COLO668 (cell line): ENCODE measurements at regions not wholly inside any gene's neighbourhood (a gene's known extent, or its start where the extent isn't known, plus 50 kb on each side); places are given as distances from the start of the nearest gene placed in this dataset.
"Not testable (repeated sequence)": the region's sequence is repeated elsewhere in the genome, so short reads cannot be mapped to it uniquely, and the experiment has no call there.

Experiments
- DNase-seq: peaks from one replicate; lab custom pipeline; 2025; ENCODE audit not compliant: unreplicated experiment; lab: John Stamatoyannopoulos, UW

- DNase-seq = no peak
These were observed 109.9 kb downstream of the TMEM182 start for GRCh38 chr2:102871707-102872106.

DNA sequence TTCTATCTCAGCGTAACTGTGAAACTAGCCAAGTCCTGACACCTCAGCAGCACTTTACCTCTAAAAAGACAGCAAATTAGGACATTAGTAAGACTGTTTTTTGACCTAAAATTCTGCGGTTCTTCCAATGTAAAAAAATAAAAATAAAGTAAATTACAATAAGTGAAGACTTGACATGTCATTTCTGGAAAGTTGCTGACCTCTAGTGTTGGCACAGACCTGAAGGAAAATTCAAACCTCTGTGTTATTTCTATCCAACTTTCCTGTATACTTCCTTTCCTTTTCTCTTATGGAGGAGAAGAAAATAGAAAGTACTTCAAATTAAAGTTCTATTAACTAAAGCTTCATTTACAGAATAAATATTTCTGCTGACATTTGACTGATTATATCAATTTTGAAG, 110.6 kb downstream of the TMEM182 start:
- no peak for DNase-seq

- DNase-seq = not testable (repeated sequence)
These were observed 117.7 kb downstream of the TMEM182 start for GRCh38 chr2:102879513-102879912.

DNA sequence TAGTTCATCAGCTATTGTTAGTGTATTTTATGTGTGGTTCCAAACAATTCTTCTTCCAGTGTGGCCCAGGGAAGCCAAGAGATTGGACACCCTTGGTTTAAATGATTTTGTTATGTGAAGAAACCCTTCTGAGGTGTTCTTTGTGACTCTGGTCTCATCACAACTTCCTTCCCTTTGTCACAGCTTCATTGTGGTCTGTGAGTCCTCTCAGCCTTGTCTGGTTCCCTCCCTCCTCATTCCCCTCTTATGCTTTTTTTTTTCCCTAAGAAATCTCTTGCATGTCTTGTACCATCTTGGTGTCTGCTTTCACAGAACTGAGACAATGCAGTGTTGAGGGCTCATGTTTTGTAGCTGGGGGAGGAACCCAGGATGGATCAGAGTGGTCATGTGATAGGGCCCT, 118.9 kb downstream of the TMEM182 start:
- no peak for DNase-seq

- DNase-seq = no peak
These were observed 124.5 kb downstream of the TMEM182 start for GRCh38 chr2:102886216-102886893.

GRCh38 chr2:102888514-102888913, 126.7 kb downstream of the TMEM182 start:
- no peak for DNase-seq

DNA sequence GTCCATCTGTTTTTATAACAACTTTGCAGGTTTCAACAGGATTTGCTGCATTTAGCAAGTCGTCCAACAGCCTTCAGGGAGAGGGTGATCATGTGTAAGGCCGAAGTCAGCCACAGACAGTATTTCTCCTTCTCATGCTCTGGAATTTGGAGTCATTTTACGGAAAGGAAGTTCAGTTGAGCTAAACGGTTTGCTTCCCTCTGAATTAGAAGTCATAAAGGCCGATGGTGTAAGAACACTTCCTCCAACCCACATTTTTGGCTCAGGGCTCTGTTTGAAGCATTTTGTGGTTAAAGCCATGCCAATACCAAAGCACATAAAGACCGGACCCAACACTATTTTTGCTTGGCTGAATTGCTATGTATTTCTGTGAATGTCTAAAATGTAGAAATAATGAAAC, 129.5 kb downstream of the TMEM182 start:
- DNase-seq = no peak

- DNase-seq = no peak
These were observed 131.0 kb downstream of the TMEM182 start for GRCh38 chr2:102892698-102893310.

GRCh38 chr2:102893870-102894269, 132.0 kb downstream of the TMEM182 start:
- no peak for DNase-seq

- no peak for DNase-seq
These were observed 133.5 kb downstream of the TMEM182 start for GRCh38 chr2:102895376-102895775.

- DNase-seq = not testable (repeated sequence)
These were observed 147.4 kb downstream of the TMEM182 start for GRCh38 chr2:102909240-102909639.

DNA sequence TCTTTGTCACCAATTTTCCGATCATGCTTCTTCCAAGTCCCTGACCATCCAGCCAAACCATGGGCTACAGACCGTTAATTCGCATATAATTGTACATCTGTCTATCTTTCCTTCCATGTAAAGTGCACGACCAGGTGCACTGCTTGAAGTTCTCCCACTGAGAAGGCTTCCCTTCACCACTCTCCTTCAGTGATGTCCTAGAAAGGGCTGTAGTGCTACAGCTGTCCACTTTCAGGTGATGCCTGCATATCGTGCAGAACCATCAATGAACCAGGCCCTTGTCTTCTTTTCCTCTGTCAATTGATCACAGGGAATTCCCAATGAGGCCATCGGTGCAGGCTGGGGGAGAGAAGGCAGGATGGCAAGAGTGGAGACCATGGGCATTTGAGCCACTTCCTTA, 148.9 kb downstream of the TMEM182 start:
- DNase-seq = no peak

DNA sequence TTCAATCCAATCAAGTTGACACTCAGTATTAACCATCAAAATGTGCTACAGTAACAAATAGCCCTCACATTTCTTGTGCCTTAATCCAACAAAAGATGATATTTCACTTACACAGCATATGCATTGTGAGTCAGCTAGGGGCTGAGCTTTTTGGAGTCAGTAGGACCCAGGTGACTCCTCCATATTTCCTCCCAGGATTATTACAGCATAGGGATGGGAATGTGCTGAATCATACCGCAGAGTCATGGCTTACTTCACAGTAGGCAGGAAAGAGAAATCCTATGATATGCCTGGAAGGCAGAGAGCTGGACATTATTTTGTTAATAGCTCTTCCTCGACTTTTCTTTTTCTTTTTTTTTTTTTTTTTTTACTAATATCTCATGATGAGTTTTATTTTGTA, 153.3 kb downstream of the TMEM182 start:
- DNase-seq = no peak

DNA sequence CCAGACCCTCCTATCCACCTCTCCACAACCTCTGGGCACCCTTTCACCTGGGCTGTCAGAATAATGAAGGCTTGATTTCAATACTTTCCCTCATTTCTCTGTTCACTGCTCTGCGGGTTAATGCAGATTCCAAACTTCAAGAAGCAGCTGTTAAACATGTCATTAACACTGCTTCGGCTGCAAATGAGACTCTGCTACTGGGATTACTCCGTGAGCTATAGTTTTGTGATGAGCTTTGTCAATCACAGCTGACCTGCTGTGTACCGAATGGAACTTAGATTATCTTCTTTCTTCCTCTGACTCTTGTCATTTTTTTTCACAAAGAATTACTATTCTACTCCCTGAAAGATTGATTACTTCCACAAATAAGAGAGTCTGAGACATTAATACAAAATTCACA, 160.5 kb downstream of the TMEM182 start:
- DNase-seq = no peak

DNA sequence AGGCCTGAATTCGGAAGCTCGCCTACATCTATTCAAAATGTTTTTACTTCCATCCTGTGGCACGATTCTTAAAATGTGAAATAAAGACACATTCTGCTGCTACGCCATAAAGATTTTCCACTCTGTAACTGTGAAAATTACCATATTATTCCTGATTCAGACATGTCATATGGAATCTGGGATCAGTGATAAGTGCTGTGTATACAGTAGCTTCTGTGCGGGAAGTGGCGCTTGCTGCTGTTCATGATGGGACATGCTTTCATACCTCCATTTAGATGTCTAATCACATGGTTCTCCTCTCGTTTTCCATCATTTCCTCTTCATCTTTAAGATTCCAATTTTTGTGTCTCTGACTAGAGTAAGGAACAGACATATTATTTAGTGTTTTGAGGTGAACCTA, 163.2 kb downstream of the TMEM182 start:
- no peak for DNase-seq

DNA sequence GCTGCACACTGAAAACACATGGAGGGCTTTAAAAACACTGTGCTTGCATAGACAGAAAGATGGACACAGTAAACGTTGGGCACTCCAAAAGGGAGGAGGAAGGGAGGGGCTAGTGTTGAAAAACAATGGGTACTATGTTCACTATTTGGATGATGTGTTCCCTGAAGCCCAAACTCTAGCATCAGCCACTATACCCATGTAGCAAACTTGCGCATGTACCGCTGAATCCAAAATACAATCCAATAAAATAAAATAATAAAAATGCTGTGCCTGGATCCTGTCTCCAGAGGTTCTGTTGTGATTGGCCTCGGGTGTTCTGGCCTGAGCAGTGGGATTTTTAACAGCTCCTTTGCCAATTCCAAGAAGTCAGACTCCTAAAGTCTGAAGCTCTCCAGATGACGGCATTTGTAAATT, 166.0 kb downstream of the TMEM182 start:
- no peak for DNase-seq

DNA sequence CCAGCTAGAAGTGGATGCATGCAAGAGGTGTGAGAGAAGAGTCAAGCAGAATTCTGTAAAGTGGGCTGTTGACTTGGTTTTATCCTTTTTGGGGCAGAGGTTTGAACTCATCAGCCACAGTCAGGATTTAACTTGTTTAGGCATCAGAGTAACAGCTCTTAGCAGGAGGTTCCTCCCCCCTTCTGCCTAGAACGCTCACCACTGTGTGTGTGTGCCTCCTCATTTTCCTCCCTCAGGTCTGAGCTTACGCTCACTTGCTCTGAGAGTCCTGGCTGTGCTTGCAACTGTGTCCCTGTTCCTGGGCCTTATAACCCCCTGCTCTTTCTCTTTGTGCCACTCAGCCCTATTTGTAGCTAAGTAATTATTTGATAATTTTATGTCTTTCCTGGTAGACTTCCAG, 167.9 kb downstream of the TMEM182 start:
- no peak for DNase-seq

DNA sequence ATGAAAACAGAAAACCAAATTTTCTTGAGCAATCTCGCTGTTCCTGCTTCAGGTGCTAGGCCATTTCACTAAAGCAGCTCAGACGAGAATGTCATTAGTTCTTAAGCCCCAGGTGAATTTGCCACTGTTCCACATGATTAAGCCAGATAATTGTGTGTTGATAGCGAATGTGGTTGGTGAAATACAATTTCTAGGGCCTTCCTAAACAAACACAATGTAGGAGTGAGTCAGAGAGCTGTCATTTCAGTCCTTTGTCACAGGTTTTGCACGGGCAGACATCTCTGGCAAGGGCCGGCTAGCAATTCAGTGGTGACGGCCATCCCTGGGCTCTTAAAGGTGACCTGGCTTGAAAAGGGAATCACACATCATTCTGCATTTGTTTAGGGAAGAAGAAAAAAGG, 170.7 kb downstream of the TMEM182 start:
- peak; percentile 49 for DNase-seq

DNA sequence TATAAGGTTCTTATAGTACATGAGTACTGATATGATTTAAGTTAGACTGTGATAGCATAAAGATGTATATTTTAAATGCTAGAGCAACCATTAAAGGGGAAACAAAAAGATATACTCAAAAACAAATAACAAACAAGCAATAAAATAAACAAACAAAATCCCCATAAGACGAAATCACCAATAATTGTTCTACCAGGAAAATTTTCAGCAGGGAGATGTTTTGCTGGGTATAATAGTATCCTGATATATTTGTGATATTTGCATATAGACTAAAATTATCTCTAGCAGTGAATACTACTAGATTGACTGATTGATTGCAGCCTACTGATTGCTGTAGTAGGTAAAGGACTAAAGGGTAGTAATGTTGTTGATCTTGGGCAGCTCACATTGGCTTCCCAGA, 177.4 kb downstream of the TMEM182 start:
- DNase-seq = no peak

- DNase-seq = no peak
These were observed 178.9 kb downstream of the TMEM182 start for GRCh38 chr2:102940684-102941083.

DNA sequence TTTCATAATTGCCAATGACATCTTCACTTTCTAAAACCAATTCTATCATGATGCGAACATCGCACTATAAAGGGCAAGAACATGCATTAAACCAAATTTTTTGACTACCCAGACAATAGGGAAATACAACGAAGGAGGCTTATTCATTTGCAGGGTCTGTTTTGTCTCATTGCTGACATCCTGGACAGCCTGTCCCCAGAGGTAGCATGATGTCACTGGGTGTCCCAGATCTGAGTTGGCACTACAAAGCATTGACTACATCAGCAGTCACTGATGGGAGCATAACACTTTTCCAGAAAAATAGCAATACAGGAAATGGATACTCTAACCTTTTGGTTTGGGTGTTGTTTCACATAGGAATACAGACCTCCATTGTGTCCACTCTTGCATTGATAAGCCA, 180.3 kb downstream of the TMEM182 start:
- no peak for DNase-seq

DNA sequence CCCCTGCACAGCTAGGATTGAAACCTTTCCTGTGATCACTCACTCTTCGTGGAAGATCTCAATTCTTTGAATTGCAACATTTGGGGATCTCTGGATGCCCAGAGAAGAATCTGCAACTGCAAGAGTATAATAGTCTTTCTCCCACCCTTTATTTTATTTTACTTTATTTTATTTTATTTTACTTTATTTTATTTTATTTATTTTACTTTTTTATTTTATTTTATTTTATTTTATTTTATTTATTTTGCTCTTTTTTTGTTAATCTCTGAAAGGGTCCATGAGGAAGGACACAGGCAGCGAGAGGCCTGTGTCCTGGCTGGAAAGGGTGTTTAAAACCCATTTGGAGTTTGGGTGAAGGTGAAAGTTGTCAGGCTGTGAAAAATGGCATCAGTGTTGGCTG, 181.4 kb downstream of the TMEM182 start:
- DNase-seq = no peak

DNA sequence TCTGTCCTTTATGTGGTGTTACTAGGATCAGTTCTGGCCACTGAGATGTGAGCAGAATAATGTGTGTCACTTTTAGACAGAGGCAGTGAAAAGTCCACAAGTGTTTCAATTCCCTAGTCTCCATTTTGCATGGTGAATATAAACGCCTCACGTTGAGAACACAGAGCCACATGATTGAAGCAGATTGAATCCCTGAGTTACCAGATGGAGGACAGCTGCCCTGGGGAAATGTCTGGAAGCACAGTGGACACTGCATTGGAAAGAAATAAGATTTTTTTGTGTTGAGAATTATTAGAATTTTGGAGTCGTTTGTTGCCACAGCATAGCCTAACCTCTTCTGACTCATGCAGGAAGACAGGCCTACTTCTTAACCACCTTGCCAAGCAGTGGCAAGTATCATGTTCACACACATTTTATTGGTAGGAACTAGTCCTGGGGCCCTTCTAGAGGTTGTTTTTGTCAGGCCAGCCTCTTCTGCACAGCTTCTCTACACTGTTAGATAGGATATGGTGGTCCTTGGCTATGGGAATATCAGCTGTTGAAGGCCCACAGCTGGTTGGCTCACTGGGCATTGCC, 188.6 kb downstream of the TMEM182 start:
- no peak for DNase-seq
